Heart left ventricle (tissue), 16 donors: ENCODE measurements at regions not wholly inside any gene's neighbourhood (a gene's known extent, or its start where the extent isn't known, plus 50 kb on each side); places are given as distances from the start of the nearest gene placed in this dataset.
A peak's percentile ranks its signal among the peaks of the same experiment; 100 is the strongest.

Source experiments
- ATAC-seq, 4 donors: fragments of 200-7000 bp; cut with Tn5 transposase; one replicate each; pipeline ENCODE4 v1.9.1; 2020 to 2022; ENCODE audit warnings: moderate library complexity in 4 of 4, mild to moderate bottlenecking in 3 of 4, moderate number of reproducible peaks in 1 of 4
- DNase-seq, 5 donors: peaks; one replicate each; pipeline ENCODE4 v3.0.0-alpha.2; 2020
- H3K27ac ChIP-seq, 12 donors: fragments of 200-600 bp; sonication (generic) in 4 of 12; one replicate each; pipeline versions ENCODE4 v1.5.0 to v1.8.0; 2016 to 2022; ENCODE audit warnings: mild to moderate bottlenecking in 2 of 12
- H3K27me3 ChIP-seq, 9 donors: fragments of 200-600 bp; sonication (generic) in 2 of 9; one replicate each; pipeline versions ENCODE4 v1.5.1 to v1.8.0; 2016 to 2022; ENCODE audit warnings: mild to moderate bottlenecking in 3 of 9
- H3K36me3 ChIP-seq, 9 donors: fragments of 200-600 bp; sonication (generic) in 2 of 9; one replicate each; pipeline versions ENCODE4 v1.5.0 to v1.8.0; 2018 to 2022; ENCODE audit warnings: mild to moderate bottlenecking in 2 of 9
- H3K4me1 ChIP-seq, 12 donors: fragments of 200-600 bp; sonication (generic) in 4 of 12; one replicate each; pipeline versions ENCODE4 v1.5.0 to v1.8.0; 2016 to 2022; ENCODE audit warnings: mild to moderate bottlenecking in 3 of 12
- H3K4me3 ChIP-seq, 12 donors: fragments of 200-600 bp; sonication (generic) in 4 of 12; one replicate each; pipeline versions ENCODE4 v1.5.0 to v1.8.0; 2017 to 2022; ENCODE audit warnings: mild to moderate bottlenecking in 9 of 12, moderate library complexity in 4 of 12
- H3K9me3 ChIP-seq, 12 donors: fragments of 200-600 bp; sonication (generic) in 4 of 12; one replicate each; pipeline versions ENCODE4 v1.5.0 to v1.8.0; 2016 to 2022; ENCODE audit warnings: mild to moderate bottlenecking in 1 of 12
- CTCF ChIP-seq, 12 donors: fragments of 200-600 bp; sonication (generic) in 4 of 12; IDR thresholded peaks; one replicate each; pipeline versions ENCODE4 v1.5.0 to v1.8.0; 2018 to 2022; ENCODE audit warnings: antibody characterized with exemption in 12 of 12, mild to moderate bottlenecking in 5 of 12
- POLR2A ChIP-seq, 2 donors: fragments of 450-650 bp; IDR thresholded peaks; one replicate each; pipeline ENCODE4 v1.6.1; 2017; ENCODE audit warnings: antibody characterized with exemption in 2 of 2, mild to moderate bottlenecking in 2 of 2, moderate library complexity in 2 of 2
- whole genome bisulfite sequencing, 4 donors: extraction: QIAGEN DNeasy Blood & Tissue Kit in 2 of 4; methylation state at CpG; one replicate each; pipeline versions ENCODE4 v1.1.5 to v1.1.7; 2013 to 2018; 5-methylcytosine and 5-hydroxymethylcytosine counted together
- intact Hi-C, 10 donors: fragments of 100-400 bp; cut with DNase I; formaldehyde crosslinking; loops; one replicate each; pipeline versions ENCODE4 v1.11.1 to v1.14.2; 2022
- donor health status: ischemic (EF 13 %, LVEDD 7.1; RV severe dilation, severe dysfunction).
- donor health status: healthy with polysubstance abuse.
- donor health status: DM: no; HTN: yes; CAD: no.
- donor health status: DM: no; HTN: no; CAD: no.
- donor health status: ischemic (EF 25% LVEDD 6.9; RV normal size, moderate dysfunction).
- donor health status: ischemic (EF 25% LVEDD 5.7; RV mildly dilated, moderate dysfunction).
- donor health status: healthy.
- donor health status: DM: yes; HTN: yes; CAD: no.
- donor health status: ischemic (EF 35%, LVEDD 5.7; RV mildly dilated, moderate dysfunction).
- donor health status: nonischemic (EF 11% LVEDD 7.7; RV severe dilation, severe dysfunction).
- donor health status: DM: yes; HTN: yes; CAD: no.
- donor health status: PGD.
- donor health status: ischemic (EF 29% LVEDD 5.4; RV normal size, mild dysfunction).
- donor health status: nonischemic (EF 23%, LVEDD 6.1; RV moderate dilation, normal function).

GRCh38 chr1:212495766-212496494 is 63.2 kb downstream of the NENF start:
- 56 to 67% (median 61%) methylated on average over 8 of the region's 8 CpGs for WGBS, 4 donors
- Histone ChIP-seq H3K9me3 (no peaks in the 10 kb centered on the region), H3K4me1 (peaks cover 0 to 24% (median 0%) of the 10 kb centered on the region in 12 donors), H3K27ac (no peak overlapping the region), H3K36me3 (no peaks in the 10 kb centered on the region), H3K4me3 (no peak overlapping the region), H3K27me3 (no peaks in the 10 kb centered on the region)
- intact Hi-C loops: loop anchor here in 1 of 10 donors (5.0 kb wide), 1 partner anchor 126 kb away; a partner anchor contains a TSS
- no peak for DNase-seq
- no peak for ATAC-seq
- TF ChIP-seq CTCF (IDR thresholded peaks at IDR 0.05) (no peak), POLR2A (IDR thresholded peaks at IDR 0.05) (no peak)

DNA sequence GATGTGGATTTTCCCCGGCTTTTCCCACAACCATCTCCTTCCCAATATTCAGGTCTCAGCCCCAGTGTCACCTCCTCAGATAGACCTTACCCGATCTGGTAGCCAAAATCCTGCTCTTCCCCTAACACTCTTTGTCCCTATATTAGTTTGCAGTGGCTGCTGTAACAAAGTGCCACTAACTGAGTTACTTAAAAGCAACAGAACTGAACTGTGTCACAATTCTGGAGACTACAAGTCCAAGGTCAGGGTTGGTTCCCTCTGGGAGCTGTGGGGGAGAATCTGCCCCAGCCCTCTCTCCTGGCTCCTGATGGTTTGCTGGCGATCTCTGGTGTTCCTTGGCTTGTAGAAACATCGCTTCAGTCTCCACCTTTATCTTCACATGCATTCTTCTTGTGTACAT is 64.0 kb downstream of the NENF start:
- TF ChIP-seq CTCF (IDR thresholded peaks at IDR 0.05) (no peak), POLR2A (IDR thresholded peaks at IDR 0.05) (no peak)
- peak in 1 of 4 donors; percentile 17 for ATAC-seq
- DNase-seq: no peak
- intact Hi-C loops: loop anchor here in 1 of 10 donors (5.0 kb wide), 1 partner anchor 126 kb away; a partner anchor contains a TSS
- peaks cover 0 to 5% (median 0%) of the 10 kb centered on the region in 12 donors for H3K9me3 ChIP-seq
- H3K4me1 ChIP-seq: peaks cover 0 to 18% (median 0%) of the 10 kb centered on the region in 12 donors
- H3K27me3 ChIP-seq: no peaks in the 10 kb centered on the region
- WGBS, 4 donors: 88 to 97% (median 92%) methylated on average over 4 of the region's 4 CpGs
- H3K4me3 ChIP-seq: no peak overlapping the region
- no peak overlapping the region for H3K27ac ChIP-seq
- no peaks in the 10 kb centered on the region for H3K36me3 ChIP-seq

DNA sequence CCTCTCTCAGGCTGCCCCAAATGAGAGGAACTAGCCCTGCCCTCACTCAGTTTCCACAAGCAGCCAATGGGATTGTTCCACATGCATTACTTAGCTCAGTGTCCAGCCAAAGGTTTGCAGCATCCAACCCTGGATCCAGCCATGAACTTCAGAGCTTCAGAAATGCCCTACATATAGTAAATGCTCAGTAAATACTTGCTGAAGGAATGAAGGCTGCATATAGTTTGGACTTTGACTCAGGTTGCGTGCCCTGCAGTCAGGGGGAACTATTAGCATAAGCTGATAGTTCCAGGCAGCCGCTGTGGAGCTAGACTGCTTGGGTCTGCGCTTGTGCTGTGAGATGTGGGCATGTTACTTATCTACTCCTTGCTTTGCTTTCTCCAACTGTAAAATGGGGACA is 64.8 kb downstream of the NENF start:
- 79 to 99% (median 96%) methylated on average over 3 of the region's 3 CpGs for WGBS, 4 donors
- ATAC-seq (no peak), DNase-seq (no peak)
- TF ChIP-seq POLR2A (IDR thresholded peaks at IDR 0.05) (no peak), CTCF (IDR thresholded peaks at IDR 0.05) (no peak)
- H3K36me3 ChIP-seq: no peaks in the 10 kb centered on the region
- H3K4me1 ChIP-seq: peaks cover 0 to 14% (median 0%) of the 10 kb centered on the region in 12 donors
- peaks cover 0 to 6% (median 0%) of the 10 kb centered on the region in 12 donors for H3K9me3 ChIP-seq
- H3K27ac ChIP-seq: no peak overlapping the region
- no peak overlapping the region for H3K4me3 ChIP-seq
- H3K27me3 ChIP-seq: no peaks in the 10 kb centered on the region
- intact Hi-C loops: loop anchor here in 1 of 10 donors (5.0 kb wide), 1 partner anchor 125 kb away; a partner anchor contains a TSS

DNA sequence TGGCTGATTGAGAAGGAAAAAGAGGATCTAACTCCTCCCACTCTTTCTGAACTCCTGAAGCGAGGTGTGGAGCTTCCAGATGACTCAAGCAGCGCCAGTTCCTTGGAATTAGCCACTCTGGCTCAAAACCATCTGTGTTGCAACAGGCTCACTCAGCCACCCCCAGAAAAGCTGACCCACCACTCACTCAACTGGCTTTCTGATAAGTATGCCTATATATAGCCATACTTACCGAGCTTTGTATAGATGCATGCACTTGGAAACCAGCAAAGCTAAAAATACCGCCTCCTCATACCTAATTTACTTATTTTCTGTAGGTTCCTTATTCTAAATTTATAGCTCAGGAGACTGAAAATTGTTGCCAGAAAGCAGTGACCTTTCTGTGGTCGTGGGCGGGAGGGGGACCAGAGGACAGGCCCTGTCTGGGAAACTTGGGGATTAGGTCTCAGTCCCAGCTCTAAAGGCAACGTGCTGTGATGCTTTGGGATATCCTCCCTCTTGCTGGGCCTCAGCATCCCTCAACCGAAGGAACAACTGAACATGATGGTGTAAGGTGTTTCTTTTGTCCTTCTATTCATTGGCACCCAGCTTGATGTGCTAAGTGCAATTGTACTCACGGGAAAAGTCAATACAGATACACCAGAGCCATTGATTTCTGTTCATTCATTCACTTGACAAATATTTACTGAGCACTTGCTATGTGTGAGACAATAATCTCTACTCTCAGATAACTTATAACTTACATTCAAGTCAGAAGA is 65.7 kb downstream of the NENF start:
- Histone ChIP-seq H3K9me3 (peaks cover 0 to 6% (median 0%) of the 10 kb centered on the region in 12 donors), H3K4me3 (no peak overlapping the region), H3K27me3 (no peaks in the 10 kb centered on the region), H3K4me1 (peaks cover 0 to 14% (median 0%) of the 10 kb centered on the region in 12 donors), H3K27ac (no peak overlapping the region), H3K36me3 (no peaks in the 10 kb centered on the region)
- TF ChIP-seq POLR2A (IDR thresholded peaks at IDR 0.05): no peak
- no peak for TF ChIP-seq CTCF (IDR thresholded peaks at IDR 0.05)
- ATAC-seq (no peak), DNase-seq (no peak)
- 74 to 77% (median 76%) methylated on average over 9 of the region's 9 CpGs for WGBS, 4 donors
- intact Hi-C loops: loop anchor here in 1 of 10 donors (5.0 kb wide), 1 partner anchor 124 kb away; a partner anchor contains a TSS
